Left lobe of liver (tissue), 2 donors: ENCODE measurements at regions not wholly inside any gene's neighbourhood (a gene's known extent, or its start where the extent isn't known, plus 50 kb on each side); places are given as distances from the start of the nearest gene placed in this dataset.
"Not testable (repeated sequence)": the region's sequence is repeated elsewhere in the genome, so short reads cannot be mapped to it uniquely, and the experiment has no call there.

Experiments
- ATAC-seq: fragments of 200-7000 bp; cut with Tn5 transposase; one replicate; pipeline ENCODE4 v1.9.1; 2020; ENCODE audit warnings: mild to moderate bottlenecking, moderate library complexity
- DNase-seq: peaks from one replicate; pipeline ENCODE4 v3.0.0-alpha.2; 2020; ENCODE audit warnings: low spot score
- donor health status: DM: no; HTN: no; CAD: no; lungs with moderate emphysema.
- donor health status: DM: no; HTN: yes; CAD: no.

GRCh38 chr4:69013933-69014332, 62.3 kb upstream of the UGT2A3 start:
- not testable (repeated sequence) for DNase-seq, ATAC-seq

DNA sequence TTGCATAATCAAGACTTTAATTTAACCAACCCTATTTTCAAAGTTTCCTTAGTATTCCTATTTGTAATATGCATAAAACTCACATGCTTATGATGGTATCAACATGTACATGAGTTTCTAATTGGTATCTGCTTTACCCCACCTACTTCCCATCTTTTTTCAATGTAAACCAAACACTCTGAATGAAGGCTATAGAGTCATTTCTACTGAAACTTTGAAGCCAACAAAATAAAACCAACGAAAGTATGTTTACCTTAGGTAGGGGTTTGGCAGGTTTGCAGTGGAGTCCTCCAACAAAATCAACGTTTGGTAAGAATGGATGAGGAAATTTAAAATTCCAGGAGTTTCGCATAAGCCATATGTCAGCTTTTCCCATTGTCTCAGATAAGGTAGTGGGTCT, 66.4 kb upstream of the UGT2A3 start:
- not testable (repeated sequence) for DNase-seq
- peak; percentile 19 for ATAC-seq

DNA sequence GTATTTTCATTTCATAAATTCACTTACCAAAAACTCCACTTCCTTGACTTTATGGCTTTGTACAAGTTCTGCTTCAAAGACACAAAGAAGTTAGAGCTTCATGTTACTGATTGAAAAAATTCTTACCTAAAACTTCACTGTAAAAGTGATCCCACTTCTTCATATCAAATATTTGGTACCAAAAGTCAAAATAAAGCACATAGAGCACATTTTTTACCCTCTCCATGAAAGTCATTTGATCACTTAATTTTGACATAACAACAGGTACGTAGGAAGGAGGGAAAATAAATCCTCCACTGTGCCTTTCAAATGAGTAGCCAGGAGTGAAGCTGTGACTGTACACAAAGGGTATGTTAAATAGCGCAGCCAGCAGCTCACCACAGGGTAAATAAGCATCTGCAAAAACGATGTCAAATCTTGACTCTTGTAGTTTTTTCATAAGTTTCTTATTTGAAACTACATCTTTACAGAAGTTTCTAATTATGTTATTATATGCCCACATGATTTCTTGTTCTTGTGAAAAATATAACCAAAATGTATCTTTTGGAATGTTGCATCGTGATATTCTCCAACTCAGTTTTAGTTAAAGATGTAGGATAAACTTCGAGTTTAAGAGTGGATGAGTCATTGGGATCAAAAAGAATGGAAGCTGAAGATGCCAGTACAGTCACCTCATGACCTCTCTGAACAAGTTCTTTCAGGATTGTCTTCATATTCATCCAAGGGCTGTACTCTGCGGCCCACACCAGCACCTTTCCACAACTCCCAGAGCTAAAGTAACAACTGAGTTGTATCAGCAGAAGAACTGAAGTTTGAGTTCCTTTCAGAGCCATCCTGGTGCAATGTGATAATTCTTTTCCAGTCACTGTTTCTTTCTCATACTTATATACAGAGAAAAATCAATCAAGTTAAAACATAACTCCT, 68.2 kb upstream of the UGT2A3 start:
- not testable (repeated sequence) for DNase-seq
- ATAC-seq = peak; percentile 69

GRCh38 chr4:69020462-69020807, 68.8 kb upstream of the UGT2A3 start:
- DNase-seq, ATAC-seq: not testable (repeated sequence)

DNA sequence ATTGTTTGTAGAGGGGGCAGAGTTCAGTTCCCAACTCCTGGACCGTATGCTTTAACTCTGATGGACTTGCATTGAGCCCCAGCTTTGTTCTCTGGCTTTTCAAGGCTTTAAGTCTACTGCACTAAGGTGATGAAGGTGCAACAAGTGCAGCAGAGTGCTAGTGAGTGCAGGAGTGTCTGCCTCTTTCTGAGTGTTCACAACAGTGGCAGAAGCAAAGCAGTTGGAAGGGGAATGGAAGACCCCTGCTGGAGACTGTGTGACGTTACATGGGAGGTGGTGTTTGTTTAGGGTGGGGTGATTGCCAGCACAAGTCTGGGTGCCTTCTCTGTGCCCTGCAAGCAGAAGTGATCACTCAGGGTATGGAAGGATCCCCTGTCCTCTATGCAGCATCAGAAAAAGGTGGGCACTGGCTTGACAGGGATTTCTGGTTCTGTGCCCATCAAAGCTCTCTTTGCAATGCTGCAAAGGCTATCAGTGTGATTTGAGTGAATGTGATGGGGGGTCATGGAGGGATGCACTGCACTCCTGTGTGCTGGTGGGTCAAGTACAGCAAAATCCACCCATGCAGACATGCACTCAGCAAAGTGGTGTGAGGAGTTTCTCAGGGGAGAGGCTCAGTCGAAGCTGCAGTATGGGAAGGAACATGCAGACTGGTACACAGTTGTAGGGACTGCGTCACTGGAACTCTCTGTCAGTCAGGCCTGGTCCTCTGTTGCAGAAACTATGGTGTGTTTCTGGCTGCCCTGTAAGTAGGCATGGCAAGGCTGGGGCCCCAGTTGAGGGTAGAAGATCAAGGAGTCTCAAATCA, 70.9 kb upstream of the UGT2B7 start:
- DNase-seq = no peak
- peak; percentile 69 for ATAC-seq

DNA sequence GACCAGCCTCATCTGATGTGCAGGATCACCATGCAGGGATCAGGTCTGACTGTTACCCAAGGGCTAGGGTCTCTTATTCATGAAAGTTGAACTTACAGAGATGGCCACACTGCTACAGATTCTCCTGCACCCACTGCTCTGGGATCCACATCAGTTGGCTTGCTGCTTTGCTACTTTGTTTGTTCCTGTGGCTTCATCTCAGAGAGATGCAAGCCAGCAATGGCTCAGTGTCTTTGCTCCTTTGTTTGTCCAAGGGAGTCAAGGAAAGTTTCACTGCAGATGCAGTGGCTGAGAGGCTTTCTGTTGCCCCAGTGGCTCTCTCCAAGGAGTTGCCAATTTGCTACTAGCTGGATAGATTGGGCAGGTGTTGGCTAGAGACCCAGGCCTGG, 70.3 kb upstream of the UGT2B7 start:
- no peak for DNase-seq
- peak; percentile 58 for ATAC-seq

- ATAC-seq (no peak), DNase-seq (no peak)
Observed at GRCh38 chr4:69026974-69027373, 69.3 kb upstream of the UGT2B7 start.

DNA sequence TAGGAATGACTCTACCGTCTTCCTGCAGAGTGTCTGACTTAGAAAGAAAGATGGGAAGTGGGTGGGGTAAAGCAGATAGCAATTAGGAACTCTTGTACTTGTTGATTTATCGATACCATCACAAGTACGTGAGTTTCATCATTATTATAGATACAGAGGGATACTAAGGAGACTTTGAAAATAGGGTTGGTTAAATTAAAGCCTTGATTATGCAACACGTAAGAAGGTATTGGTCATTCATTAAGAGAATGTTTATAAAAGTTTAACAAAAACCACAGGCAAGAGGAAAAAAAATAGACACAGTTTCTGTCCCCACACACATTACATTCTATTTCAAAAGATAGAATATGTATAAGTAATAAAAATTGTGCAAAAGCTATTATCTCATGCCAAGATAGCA, 65.9 kb upstream of the UGT2B7 start:
- ATAC-seq = no peak
- DNase-seq = no peak

DNA sequence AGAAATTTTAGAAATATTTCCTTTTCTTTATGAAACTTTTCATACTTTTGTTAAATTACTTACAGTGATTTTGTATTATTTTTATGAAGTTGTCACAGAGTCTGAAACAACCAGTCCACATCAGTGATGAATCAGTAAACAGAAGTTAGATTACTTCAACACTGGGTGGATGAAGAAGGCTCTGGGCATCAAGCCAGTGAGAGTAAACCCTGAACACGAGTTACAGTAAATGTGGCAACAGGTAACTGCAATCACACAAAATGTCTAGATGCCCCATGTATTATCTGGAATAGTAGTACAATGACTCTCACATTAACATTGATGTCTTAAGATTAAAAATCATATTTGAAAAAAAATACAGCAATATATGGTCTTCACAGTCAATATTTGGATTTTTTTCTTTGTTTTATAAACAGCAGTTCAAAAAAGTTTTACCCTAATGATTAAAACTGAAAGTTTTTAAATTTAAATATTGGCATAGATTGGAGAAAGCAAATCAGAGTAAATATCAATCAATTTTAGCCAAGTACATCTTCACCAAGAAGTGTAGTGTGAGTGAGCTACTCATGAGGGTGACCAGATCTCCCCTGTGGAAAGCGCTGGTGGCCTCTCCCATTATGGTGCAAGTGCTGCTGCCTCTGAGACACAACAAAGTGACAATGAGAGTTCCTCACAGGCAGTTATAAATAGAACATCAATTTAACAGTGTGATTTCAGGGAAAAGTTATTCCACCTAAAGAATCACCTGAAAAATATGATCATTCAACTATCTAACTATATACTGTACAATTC, 63.2 kb upstream of the UGT2B7 start:
- peak; percentile 95 for ATAC-seq
- DNase-seq = peak; percentile 75

- DNase-seq, ATAC-seq: not testable (repeated sequence)
Observed at GRCh38 chr4:69034315-69034740, 61.9 kb upstream of the UGT2B7 start.

DNA sequence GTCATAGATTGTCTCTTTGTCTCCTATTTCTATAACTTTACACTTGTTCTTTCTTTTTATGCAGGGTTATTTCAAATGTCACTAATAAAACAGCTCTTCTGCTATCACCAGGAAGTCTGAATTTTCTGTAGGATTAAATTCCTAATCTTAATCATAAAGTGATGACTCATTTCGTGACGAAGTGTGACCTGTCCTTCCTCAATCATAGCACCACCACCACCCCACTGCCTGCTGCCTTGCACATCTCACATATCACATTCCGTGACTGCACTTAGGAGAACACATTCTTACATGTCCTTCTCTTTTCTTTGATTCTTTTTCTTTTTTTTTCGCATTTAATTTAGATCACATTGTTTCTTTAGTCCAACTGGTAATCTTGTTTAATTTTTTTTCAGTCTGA, 57.7 kb upstream of the UGT2B7 start:
- DNase-seq = no peak
- no peak for ATAC-seq

DNA sequence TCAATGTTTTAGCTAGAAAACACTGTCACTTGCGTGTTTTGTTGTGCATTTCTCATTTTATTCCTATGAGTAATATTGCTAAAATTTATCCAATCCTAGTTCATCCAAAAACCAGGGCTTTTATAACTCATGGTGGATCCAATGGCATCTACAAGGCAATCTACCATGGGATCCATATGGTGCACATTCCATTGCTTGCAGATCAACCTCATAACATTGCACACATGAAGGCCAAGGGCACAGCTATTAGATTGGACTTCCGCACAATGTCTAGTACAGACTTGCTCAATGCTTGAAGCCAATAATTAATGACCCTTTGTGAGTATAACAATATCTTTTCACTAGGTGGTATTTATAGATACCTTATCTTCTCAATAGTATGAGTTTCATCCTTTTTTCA, 57.2 kb upstream of the UGT2B7 start:
- ATAC-seq (no peak), DNase-seq (no peak)

- DNase-seq (no peak), ATAC-seq (peak; percentile 73)
Observed at GRCh38 chr4:69044247-69044646, 52.0 kb upstream of the UGT2B7 start.
